Motor neuron (in vitro differentiated cells): ENCODE measurements at regions not wholly inside any gene's neighbourhood (a gene's known extent, or its start where the extent isn't known, plus 50 kb on each side); places are given as distances from the start of the nearest gene placed in this dataset.
"Not testable (repeated sequence)": the region's sequence is repeated elsewhere in the genome, so short reads cannot be mapped to it uniquely, and the experiment has no call there.

Source experiments
- ATAC-seq, 8 experiments: fragments of 200-7000 bp; cut with Tn5 transposase; replicated peaks in 6 of 8; 2 replicates each; pipeline ENCODE4 v1.8.0; 2021; ENCODE audit warnings: mild to moderate bottlenecking in 8 of 8, moderate library complexity in 8 of 8
- H3K27ac ChIP-seq, 2 donors: fragments of 250-450 bp; sonication (Bioruptor Pico); 2 replicates each; pipeline ENCODE4 v1.9.0; 2021; ENCODE audit warnings: antibody characterized with exemption in 2 of 2, mild to moderate bottlenecking in 2 of 2, moderate library complexity in 1 of 2
- H3K4me1 ChIP-seq, 2 donors: fragments of 250-450 bp; sonication (Bioruptor Pico); replicated peaks in 1 of 2; 2 replicates each; pipeline ENCODE4 v1.6.1; 2021; ENCODE audit warnings: antibody characterized with exemption in 2 of 2, mild to moderate bottlenecking in 2 of 2, moderate library complexity in 1 of 2
- H3K4me3 ChIP-seq, 5 donors: fragments of 250-450 bp; sonication (Bioruptor Pico); 2 replicates each; pipeline ENCODE4 v1.9.0; 2021; ENCODE audit warnings: antibody characterized with exemption in 5 of 5, mild to moderate bottlenecking in 5 of 5, moderate library complexity in 4 of 5
- WGBS, 10 experiments: fragments of 450-650 bp; shearing (Covaris generic); methylation state at CpG; one replicate each; pipeline ENCODE4 v1.0.0; 2022; 5-methylcytosine and 5-hydroxymethylcytosine counted together
- in situ Hi-C, 9 experiments: fragments of 400-800 bp; cut with MboI; loops; one replicate each; pipeline ENCODE4 v1.15.0; 2021; ENCODE audit warnings: low sequenced_read_pairs in 9 of 9, low pct_unique_long_range_greater_than_20kb in 2 of 9; ENCODE audit not compliant: unreplicated experiment in 9 of 9

DNA sequence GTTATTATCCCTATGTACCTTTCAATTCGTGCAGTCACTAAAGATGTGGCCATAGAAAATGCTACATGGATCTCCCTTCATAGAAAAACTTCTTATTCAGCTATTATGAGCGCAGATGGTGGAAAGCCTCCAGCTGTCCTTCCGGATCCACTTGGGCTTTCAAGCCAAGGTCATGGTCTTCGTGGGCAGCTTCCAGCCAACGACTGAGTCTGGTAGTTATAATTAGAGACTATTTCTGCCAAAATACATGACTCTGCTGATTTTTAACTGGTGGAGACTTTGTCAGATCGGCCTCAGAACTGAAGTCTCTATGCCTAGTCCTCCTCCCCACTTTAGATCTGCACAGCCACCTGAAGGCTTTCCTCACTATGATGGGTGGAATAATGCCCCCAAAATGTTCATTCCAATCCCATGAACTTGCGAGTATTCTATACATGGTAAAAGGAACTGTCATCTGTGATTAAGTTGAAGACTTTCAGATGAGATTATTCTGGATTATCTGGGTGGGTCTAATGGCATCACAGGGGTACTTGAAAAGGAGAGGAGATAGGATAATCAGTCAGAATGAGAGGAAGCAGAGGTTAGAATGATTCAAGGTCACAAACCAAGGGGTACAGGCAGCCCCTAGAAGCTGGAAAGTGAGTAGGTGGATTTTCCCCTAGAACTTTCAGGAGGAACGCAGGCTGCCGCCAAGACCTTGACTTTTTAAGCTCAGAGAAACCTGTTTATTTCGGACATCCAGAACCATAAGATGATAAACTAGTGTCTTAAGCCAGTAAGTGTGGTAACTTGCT is 171.1 kb upstream of the CXCL13 start:
- no peak for ATAC-seq
- no peak overlapping the region for H3K4me3 ChIP-seq
- WGBS, 10 experiments, result 14 to 100% (median 68%) methylated on average over 2 to 10 of the region's 10 CpGs
- no peaks in the 10 kb centered on the region for H3K4me1 ChIP-seq
- in situ Hi-C loops, result loop anchor here in 2 of 9 experiments (10.0 kb wide), 1 partner anchor 50 kb away; no protein-coding TSS in a partner anchor
- H3K27ac ChIP-seq, result no peak overlapping the region

GRCh38 chr4:77437079-77437478 is 168.5 kb upstream of the CXCL13 start:
- Histone ChIP-seq H3K4me3 (no peak overlapping the region), H3K4me1 (no peaks in the 10 kb centered on the region), H3K27ac (no peak overlapping the region)
- ATAC-seq, result no peak
- in situ Hi-C loops, result loop anchor here in 2 of 9 experiments (10.0 kb wide), 1 partner anchor 52 kb away; no protein-coding TSS in a partner anchor
- WGBS, 10 experiments, result 60 to 100% (median 85%) methylated on average over 1 to 4 of the region's 4 CpGs; no CpG with 5 or more reads in 3 of the 10 experiments

- in situ Hi-C loops, result loop anchor here in 2 of 9 experiments (10.0 kb wide), 1 partner anchor 54 kb away; no protein-coding TSS in a partner anchor
- no peak overlapping the region for H3K4me3 ChIP-seq
- 81 to 96% (median 93%) methylated on average over 5 to 9 of the region's 9 CpGs for WGBS, 10 experiments
- ATAC-seq, result no peak
- H3K4me1 ChIP-seq, result no peaks in the 10 kb centered on the region
- no peak overlapping the region for H3K27ac ChIP-seq
Measured at GRCh38 chr4:77438549-77438948, 167.1 kb upstream of the CXCL13 start.

GRCh38 chr4:77443941-77444340 is 161.7 kb upstream of the CXCL13 start:
- no peaks in the 10 kb centered on the region for H3K4me1 ChIP-seq
- no peak overlapping the region for H3K27ac ChIP-seq
- ATAC-seq, result no peak
- in situ Hi-C loops, result no loop called here
- no peak overlapping the region for H3K4me3 ChIP-seq
- 71 to 100% (median 93%) methylated on average over 1 of the region's 1 CpG; no CpG with 5 or more reads in 4 of the 10 experiments for whole genome bisulfite sequencing, 10 experiments

DNA sequence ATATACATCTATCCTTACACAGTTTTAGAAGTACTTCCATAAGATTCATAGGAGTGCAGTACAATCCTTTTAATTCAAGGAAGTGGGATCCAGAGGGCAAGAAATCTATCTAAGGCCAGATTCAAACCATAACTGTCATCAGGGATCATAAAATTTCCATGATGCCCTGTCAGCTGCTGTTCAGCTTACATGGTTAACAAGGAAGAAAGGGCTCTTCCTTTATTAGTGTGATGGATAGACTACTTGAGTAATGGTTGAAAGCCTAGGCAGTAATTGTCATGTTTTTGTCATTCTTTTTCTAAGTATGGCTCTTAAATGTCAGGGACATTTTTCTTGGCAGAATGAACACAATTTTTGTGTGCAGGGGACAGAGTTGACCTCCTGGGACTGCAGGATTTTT is 159.8 kb upstream of the CXCL13 start:
- in situ Hi-C loops, result no loop called here
- no peak overlapping the region for H3K27ac ChIP-seq
- no peaks in the 10 kb centered on the region for H3K4me1 ChIP-seq
- peak in 3 of 8 experiments; percentile 32 to 64 (median 36) for ATAC-seq
- H3K4me3 ChIP-seq, result no peak overlapping the region

DNA sequence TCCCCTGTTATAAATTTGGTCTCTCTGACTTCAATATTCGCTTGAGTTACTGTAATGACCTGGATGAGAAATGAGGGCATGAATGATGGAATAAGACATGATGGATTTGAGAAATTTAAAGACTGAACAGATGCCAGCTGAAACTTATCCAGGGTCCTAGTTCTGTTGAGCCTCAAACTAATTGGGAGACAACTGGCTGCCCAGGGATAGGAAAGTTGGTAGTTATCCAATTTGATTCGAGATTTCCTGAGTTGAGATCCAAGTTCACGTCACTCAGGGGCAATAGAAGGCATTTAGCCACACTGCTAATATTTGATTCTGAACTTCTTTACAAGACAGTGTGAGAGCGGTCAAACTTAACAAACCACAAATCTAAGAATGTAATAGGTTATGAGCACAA is 159.0 kb upstream of the CXCL13 start:
- no peaks in the 10 kb centered on the region for H3K4me1 ChIP-seq
- H3K27ac ChIP-seq, result no peak overlapping the region
- ATAC-seq, result no peak
- WGBS, 10 experiments, result 30 to 100% (median 74%) methylated on average over 1 to 4 of the region's 4 CpGs; no CpG with 5 or more reads in 3 of the 10 experiments
- in situ Hi-C loops, result no loop called here
- H3K4me3 ChIP-seq, result no peak overlapping the region

GRCh38 chr4:77449171-77449570 is 156.4 kb upstream of the CXCL13 start:
- H3K27ac ChIP-seq, result no peak overlapping the region
- H3K4me3 ChIP-seq, result no peak overlapping the region
- in situ Hi-C loops, result no loop called here
- ATAC-seq, result no peak
- no peaks in the 10 kb centered on the region for H3K4me1 ChIP-seq
- 0 to 100% (median 49%) methylated on average over 2 of the region's 2 CpGs; no CpG with 5 or more reads in 4 of the 10 experiments for WGBS, 10 experiments

GRCh38 chr4:77450006-77450405 is 155.6 kb upstream of the CXCL13 start:
- WGBS, 10 experiments, result 8 to 77% (median 69%) methylated on average over 2 to 4 of the region's 4 CpGs; no CpG with 5 or more reads in 3 of the 10 experiments
- in situ Hi-C loops, result loop anchor here in 1 of 9 experiments (25.0 kb wide), 1 partner anchor 162 kb away; the partner anchor contains the start of gene CXCL13
- no peak overlapping the region for H3K27ac ChIP-seq
- no peak for ATAC-seq
- no peak overlapping the region for H3K4me3 ChIP-seq
- H3K4me1 ChIP-seq, result no peaks in the 10 kb centered on the region

- 0 to 100% (median 71%) methylated on average over 1 of the region's 1 CpG; no CpG with 5 or more reads in 7 of the 10 experiments for WGBS, 10 experiments
Measured at GRCh38 chr4:77451530-77451929, 154.1 kb upstream of the CXCL13 start.

GRCh38 chr4:77452117-77452516 is 153.5 kb upstream of the CXCL13 start:
- no CpG with 5 or more reads among the region's 5 CpGs for WGBS, 10 experiments
- H3K4me3 ChIP-seq, ATAC-seq, H3K27ac ChIP-seq, H3K4me1 ChIP-seq: not testable (repeated sequence)
- in situ Hi-C loops, result loop anchor here in 1 of 9 experiments (25.0 kb wide), 1 partner anchor 160 kb away; the partner anchor contains the start of gene CXCL13

More at GRCh38 chr4:77451530-77451929, 154.1 kb upstream of the CXCL13 start:
- peak in 3 of 8 experiments; percentile 41 to 77 (median 53) for ATAC-seq
- Histone ChIP-seq H3K4me3 (no peak overlapping the region), H3K4me1 (no peaks in the 10 kb centered on the region), H3K27ac (no peak overlapping the region)
- in situ Hi-C loops, result loop anchor here in 1 of 9 experiments (25.0 kb wide), 1 partner anchor 161 kb away; the partner anchor contains the start of gene CXCL13

DNA sequence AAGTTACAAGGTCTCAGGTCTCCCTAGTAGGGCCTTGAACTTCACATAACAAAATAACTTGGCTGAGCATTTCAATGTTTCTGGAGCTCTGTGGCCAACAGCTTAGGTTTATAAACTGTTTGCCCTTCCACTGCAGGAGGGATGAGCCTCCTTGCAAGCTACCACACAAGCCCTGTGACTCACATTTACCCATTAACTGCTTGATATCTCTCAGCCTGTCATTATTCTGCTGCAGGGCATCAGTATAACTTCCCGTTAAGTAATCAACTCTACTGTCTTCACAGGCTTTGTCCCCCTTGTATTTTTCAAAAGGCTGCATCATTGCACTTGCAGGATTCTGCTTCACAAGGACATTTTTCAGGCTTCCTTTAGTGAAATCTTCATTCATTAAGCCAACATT is 151.7 kb upstream of the CXCL13 start:
- WGBS, 10 experiments, result 43 to 100% (median 82%) methylated on average over 1 of the region's 1 CpG; no CpG with 5 or more reads in 6 of the 10 experiments
- in situ Hi-C loops, result loop anchor here in 1 of 9 experiments (25.0 kb wide), 1 partner anchor 158 kb away; the partner anchor contains the start of gene CXCL13
- no peak overlapping the region for H3K4me3 ChIP-seq
- no peak overlapping the region for H3K27ac ChIP-seq
- ATAC-seq, result no peak
- H3K4me1 ChIP-seq, result no peaks in the 10 kb centered on the region

DNA sequence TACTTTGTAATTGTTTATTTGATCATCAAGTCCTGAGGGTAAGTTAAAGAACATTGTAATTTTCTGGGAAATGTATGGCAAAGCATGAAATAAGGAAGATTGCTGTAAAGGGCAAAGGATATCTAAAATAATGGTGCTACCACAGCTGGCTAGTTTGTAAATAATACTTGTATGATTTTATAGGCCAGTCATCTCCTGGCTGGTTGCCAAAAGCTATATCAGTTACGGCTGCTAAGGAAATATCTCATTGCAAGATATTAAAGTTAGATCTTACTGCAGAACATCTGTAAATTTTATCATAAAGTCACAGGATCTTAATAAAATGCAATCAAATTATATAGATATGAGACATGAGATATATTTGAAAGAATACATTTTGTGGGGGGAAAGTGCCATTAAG is 150.8 kb upstream of the CXCL13 start:
- 0 to 64% (median 0%) methylated on average over 1 of the region's 1 CpG; no CpG with 5 or more reads in 1 of the 10 experiments for WGBS, 10 experiments
- no peak for ATAC-seq
- in situ Hi-C loops, result loop anchor here in 1 of 9 experiments (25.0 kb wide), 1 partner anchor 157 kb away; the partner anchor contains the start of gene CXCL13
- H3K4me3 ChIP-seq, result no peak overlapping the region
- H3K27ac ChIP-seq, result no peak overlapping the region
- no peaks in the 10 kb centered on the region for H3K4me1 ChIP-seq

GRCh38 chr4:77464100-77464499 is 141.5 kb upstream of the CXCL13 start:
- not testable (repeated sequence) for ATAC-seq, H3K4me3 ChIP-seq, H3K4me1 ChIP-seq, H3K27ac ChIP-seq
- WGBS, 10 experiments, result 83 to 100% methylated on average over 1 to 2 of the region's 2 CpGs; no CpG with 5 or more reads in 8 of the 10 experiments
- in situ Hi-C loops, result loop anchor here in 1 of 9 experiments (25.0 kb wide), 1 partner anchor 148 kb away; the partner anchor contains the start of gene CXCL13
